Activated CD8-positive, alpha-beta memory T cell treated with anti-CD3 and anti-CD28 coated beads for 1 hour (primary cell): ENCODE measurements at regions not wholly inside any gene's neighbourhood (a gene's known extent, or its start where the extent isn't known, plus 50 kb on each side); places are given as distances from the start of the nearest gene placed in this dataset.

Experiments
- DNase-seq, 2 donors: peaks; one replicate each; pipeline ENCODE4 v3.0.0-alpha.2; 2020; ENCODE audit warnings: low read depth in 1 of 2; ENCODE audit errors: extremely low read depth in 1 of 2

DNA sequence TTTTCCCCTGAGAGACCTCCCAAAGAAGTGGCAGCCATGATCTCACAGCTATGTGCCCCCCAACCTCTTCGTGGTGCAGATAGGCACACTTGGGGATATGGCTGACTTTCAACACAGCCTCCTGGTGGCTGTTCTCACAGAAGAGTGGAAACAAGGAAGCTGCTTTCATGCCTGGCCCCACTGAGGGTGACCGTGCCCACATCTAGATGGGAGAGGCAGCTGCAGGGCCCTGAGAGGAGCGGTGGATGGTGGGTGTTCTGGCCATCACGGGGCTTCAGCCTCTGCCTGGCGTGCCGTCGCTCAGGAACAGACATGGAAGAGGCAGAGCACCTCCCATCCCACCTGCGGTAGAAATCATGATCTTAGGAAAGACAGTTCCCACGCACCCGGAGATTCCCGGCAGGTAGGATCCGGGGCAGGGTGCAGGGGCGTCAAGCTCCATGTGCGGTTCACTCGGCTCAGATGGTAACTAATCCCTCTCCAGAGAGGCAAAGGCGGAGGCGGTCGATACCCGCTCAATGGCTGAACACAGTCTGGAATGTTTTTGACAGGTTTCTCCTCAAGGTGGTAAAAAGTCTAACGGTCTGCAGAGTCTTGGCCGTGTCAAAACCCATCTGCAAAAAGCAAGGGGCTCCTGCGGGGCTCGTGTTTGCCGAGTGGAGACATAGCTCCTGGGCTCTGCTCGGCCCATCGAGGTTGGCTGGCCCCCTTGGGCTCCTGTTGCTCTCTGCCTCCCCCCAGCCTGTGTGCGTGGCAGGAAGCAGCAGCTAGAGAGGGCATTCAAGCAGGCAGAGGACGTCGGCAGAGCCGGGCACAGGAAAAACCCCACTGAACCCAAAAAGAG, 225.2 kb upstream of the RTL1 start:
- DNase-seq: no peak

DNA sequence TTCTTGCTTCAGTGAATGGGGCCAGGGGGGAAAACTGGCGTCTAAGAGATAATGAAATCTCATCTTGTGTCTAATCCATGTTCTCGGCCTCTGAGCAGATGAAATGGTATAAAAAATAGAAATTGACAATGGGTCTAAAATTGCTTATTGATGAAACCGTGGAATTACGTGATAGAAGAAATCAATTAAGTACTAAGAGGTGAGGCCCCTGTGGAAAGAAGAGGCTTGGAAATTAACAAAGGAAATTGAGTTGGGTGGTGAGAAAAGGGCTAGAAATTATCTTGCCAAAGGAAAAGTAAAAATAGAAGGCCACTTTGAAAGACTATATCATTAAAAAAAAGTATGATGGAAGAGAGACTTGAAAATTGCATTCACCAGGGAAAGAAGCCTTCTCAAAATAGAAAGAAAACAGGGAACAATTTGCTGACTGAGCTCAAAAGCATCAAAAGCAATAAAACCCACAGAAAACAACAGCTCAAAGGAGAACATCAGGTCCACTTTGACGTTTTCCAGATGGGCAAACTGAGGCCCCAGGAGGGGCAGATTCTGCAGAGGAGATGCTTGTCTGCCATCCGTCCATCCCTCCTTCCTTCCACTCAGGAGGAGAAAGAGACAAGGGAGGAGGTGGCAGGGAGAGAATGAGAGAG, 226.1 kb upstream of the RTL1 start:
- DNase-seq: no peak

DNA sequence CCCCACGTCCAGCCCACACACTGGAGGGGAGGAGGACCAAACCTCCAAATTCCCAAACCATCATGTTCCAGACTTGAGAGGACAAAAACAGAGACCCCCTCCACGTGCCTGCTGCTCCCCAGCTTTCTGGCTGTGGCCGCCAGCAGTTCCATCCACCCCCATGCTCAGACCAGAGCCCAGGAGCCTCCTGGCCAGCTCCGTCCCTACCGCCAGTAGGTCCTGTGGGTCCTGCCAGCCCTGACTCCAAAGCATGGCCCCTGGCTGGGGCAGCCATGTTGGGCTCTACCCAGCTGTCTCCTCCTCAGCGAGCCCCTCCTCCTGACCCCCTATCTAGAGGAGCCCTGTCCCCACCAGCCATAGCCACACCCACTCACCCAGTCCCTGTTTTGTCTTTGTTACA, 227.3 kb upstream of the RTL1 start:
- no peak for DNase-seq

GRCh38 chr14:101131451-101131916, 228.0 kb upstream of the RTL1 start:
- DNase-seq: no peak

DNA sequence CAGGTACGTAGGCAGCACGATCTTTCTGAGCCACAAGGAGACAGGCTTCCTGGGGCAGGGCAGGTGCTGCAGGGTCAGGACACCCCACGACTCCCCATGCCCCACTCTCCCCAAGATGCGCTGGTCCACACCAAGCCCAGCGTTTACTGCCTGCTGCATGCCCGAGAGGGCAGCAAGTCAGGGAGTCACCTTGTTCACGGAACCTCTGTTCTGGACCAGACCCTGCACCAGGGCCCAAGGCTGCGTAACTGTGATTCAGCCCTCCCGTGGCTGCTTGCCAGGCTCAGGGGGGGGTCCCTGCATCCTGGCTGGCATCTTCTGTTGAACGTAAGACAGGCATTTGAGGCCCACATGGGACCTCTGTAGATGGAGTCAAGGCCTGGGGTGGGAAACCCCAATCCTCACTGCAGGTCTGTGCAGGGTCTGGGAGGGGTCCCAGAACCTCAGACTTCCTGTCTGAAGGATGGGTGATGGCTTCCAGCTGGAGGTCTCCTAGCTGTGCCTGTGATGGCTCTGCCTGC, 228.6 kb upstream of the RTL1 start:
- no peak for DNase-seq

- DNase-seq: no peak
Observed at GRCh38 chr14:101132588-101132987, 229.1 kb upstream of the RTL1 start.

- DNase-seq: no peak
Observed at GRCh38 chr14:101133068-101133467, 229.5 kb upstream of the RTL1 start.

DNA sequence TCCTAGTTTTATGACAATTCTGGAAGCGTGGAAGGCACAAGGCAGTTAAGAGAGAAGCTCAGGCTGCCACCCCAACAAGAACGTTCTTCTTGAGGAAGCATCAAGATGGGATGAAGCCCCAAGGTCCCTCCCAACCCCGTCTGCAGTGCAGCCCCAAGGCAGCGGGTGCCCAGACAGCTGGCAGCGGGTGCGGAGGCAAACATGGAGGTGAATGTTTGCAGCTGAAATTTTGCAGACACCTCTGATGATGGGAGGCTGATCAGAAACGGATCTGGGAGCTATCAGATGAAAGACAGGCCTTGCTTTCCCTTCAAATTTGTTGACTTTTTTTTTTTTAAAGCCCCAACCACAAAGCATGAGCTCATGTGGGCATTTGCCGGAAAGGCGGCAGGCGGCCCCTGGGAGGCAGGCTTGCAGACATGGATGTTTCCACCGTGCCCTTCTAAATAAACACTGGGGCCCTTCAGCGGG, 230.7 kb upstream of the RTL1 start:
- DNase-seq: no peak

DNA sequence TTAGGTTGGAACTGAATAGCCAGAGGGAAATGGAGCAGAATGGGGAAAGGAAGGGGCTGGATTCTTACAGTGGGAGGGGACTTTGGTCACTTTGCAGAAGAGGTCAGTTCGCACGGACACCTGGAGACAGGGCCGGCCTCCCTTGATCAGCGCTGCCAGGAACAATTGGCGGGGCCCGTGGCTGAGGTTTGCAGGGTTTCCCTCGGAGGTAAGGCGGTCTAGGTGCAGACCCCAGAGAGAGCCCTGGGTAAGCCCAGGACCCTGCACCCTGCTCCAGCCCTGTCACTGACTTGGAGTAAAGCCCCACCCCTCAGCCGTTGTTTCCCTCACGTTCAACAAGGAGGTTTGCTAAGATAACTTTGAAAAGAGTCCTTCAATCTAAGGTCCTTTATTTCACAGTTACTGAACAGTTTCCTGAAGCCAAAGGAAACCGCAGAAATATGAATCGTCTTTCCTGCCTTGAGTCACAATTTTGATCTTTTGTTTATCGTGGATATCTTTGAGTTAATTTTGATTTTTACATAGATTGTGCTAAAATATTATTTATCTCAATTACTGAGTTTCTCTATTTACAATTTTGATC, 231.4 kb upstream of the RTL1 start:
- DNase-seq: no peak

DNA sequence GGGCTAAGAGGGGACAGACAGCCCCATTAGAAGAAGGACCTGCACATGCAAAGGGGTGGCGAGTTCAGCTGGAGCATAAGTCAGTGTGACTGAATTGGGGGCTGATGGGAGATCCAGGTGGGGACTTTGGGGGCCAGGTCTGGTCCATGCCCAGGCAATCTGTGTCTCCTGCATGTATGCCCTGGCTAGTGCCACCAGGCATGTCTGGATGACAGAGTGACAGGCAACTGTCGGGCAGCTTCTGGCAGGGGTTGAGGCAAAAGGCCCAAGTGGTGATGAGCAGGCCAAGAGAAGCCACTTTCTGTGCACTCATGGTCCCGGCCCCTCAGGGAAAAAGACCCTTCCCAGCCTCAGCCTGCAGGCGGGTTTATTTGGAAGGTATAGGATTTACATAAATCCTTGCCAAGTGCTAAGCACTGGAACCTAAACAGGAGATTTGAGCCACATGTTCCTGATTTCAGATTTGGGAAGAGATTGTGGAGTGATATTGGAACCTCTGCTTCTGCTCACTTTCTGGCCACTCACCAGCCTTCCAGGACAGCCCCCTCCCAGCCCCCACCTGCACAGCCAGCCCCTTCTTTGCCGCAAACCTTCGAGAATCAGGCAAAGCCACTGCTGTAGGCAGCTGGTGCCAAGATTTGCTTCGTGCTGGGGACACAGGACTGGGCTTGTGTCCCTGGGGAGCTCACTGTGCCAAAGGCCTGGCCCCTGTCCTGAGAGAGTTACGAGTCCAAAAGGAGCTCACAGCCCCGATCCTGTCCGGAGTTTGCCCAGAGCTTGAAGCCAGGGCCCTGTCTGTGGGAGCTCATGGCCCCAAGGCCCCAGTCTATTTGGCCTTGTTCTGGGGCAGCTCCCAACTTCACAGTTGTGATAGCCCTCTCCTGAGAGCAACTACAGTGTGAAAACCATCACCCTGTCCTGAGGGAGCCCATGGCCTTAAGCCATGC, 232.5 kb upstream of the RTL1 start:
- DNase-seq: no peak

DNA sequence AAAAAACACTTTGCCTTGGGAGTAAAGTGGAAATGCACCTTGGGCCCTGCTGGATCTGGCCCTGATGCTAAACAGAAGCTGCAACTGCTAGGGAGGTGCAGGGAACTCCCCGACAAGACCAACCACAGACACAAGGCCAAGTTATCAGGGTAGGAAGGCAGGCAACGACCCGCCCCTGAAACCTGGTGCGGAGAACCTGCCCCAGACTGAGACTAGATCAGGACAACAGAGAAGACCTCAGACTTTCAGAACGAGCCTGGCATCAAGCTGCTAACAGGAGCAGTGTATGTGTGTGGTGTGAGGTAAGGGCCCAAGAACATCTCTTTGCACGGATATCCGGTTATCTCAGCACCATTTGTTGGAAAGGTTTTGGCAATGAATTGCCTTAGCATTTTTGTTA, 233.7 kb upstream of the RTL1 start:
- no peak for DNase-seq

DNA sequence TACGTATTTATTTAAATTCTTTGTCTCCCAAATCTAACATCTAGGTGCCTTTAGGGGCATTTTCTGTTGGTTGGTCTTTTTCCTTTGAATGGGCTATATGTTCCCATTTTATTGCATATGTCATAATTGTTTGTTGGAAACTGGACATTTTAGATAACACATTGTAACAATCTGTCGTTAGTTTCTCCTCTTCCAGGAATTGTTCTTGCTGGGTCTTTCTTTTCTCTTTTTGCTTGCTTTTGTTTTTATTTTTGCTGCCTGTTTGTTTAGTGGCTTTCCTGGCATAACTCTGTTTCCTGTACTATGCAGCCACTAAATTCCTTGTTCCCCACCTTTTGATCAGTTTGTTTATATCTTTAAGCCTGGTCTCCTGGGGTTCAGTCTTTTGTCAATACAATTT, 244.3 kb upstream of the RTL1 start:
- no peak for DNase-seq

DNA sequence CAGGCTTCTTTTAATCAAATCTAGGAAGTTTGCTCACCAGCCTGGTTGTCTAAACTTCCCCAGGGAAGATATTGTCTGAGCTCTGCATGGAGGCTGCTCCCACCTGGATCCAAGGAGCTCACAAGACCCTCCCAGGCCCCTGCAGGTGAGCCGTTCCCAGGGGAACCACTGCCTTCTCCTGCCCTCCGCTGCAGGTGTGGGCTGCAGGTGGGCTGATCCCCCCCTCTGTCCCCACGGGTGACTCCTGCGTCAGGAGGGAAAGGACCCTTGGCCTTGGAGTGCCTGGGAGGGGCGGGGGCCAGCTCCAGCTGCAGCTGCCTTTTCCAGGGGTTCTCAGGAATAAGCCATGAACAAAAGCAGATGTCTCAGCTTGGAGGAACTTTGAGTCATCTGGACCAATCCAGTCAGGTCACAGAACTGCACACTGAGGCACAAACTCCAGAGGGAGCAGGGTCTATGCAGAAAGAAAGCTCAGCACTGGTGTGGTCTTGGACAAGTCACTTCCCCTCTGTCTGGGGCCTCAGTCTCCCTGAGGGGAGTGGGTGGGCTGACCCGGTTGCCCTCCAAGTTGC, 246.6 kb upstream of the RTL1 start:
- no peak for DNase-seq

GRCh38 chr14:101151226-101151926, 247.9 kb upstream of the RTL1 start:
- no peak for DNase-seq

DNA sequence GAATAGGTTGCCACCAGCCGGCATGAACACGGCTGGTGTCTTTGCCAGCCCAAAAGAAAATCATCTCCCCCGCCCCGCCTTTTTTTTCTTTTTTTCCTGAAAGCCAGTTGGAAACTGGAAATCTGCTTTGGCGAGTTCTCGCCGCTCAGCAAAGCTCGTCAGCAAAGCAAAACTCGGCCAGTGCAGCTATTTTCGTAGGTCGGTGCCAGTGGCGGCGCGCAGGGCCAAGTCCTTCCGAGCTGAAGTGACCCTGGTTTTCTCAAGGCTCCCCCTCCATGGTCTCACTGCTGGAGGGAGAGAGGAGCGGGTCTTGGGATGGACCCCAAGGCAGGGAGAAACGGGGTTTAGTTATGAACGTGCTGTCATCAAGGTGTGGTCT, 248.4 kb upstream of the RTL1 start:
- DNase-seq: no peak

DNA sequence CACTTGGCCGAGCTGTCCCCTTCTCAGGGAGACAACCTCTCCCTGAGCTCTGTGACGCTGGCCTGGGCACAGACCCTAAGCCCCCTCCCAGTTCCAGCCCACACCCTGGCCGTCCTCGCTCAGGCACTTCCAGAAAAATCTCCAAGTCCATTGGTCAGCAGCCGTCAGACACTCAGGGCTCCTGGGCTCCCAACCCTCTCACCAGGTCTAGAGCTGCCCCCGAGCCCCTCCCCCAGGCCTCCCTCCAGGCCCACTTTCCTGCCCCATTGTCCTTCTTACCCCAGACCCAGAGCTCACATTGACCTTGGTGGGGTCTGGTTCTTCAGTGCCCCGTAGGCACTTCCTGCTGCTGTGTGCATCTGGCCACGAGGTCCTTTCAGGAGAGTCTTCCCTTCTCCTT, 249.3 kb upstream of the RTL1 start:
- no peak for DNase-seq

DNA sequence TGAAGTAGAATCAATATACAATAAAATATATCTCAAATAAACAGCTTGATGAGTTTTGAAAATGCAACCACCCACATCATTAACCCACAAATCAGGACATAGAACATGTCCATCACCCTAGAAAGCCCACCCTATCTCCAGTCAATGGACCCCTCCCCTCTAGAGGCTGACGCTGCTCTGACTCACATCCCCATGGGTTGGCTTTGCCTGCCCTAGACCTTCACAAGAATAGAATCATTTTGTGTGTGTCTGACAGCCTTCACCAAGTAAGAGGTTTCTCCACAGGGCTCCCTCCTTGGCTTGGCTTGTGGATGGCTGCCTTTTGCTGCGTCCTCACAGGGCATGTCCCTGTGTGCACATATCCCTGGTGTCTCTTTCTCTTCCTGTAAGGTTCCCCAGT, 250.2 kb upstream of the RTL1 start:
- no peak for DNase-seq

GRCh38 chr14:101155575-101155974, 252.1 kb upstream of the RTL1 start:
- DNase-seq: no peak

- DNase-seq: no peak
Observed at GRCh38 chr14:101167428-101167827, 263.9 kb upstream of the RTL1 start.

- DNase-seq: no peak
Observed at GRCh38 chr14:101169267-101169666, 265.7 kb upstream of the RTL1 start.
